ENCODE measurements at regions not wholly inside any gene's neighbourhood (a gene's known extent, or its start where the extent isn't known, plus 50 kb on each side); places are given as distances from the start of the nearest gene placed in this dataset.
A peak's percentile ranks its signal among the peaks of the same experiment; 100 is the strongest.

GRCh38 chr1:217090060-217090911 is 367.1 kb upstream of the ESRRG start:
- no peak for DNase-seq (ENCODE audit: low read depth)

GRCh38 chr1:217089361-217090014 is 366.3 kb upstream of the ESRRG start:
- peak; percentile 45 for DNase-seq (ENCODE audit: low read depth)

- no peak for DNase-seq (ENCODE audit: low read depth)
These were observed 365.5 kb upstream of the ESRRG start for GRCh38 chr1:217088521-217089284.

GRCh38 chr1:217088011-217088410 is 364.8 kb upstream of the ESRRG start:
- no peak for DNase-seq (ENCODE audit: low read depth)

DNA sequence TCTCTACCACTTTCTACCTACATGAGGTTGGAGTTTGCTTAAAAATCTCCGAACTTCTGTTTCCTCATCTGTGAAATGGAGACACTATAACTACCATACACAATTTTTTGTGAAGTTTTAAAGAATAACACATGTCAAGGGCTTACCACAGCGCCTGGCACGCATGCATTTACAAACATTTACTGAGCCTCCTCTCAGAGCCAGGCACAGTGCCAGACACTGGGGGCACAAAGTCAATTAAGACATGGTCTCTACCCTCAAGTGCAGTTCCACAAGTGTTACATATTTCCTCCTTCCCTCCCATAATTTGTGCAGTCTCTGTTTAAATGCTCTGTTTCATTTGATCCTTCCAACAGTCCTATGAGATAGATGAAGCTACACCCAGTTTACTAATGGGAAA is 356.4 kb upstream of the ESRRG start:
- DNase-seq (ENCODE audit: low read depth), result no peak

DNA sequence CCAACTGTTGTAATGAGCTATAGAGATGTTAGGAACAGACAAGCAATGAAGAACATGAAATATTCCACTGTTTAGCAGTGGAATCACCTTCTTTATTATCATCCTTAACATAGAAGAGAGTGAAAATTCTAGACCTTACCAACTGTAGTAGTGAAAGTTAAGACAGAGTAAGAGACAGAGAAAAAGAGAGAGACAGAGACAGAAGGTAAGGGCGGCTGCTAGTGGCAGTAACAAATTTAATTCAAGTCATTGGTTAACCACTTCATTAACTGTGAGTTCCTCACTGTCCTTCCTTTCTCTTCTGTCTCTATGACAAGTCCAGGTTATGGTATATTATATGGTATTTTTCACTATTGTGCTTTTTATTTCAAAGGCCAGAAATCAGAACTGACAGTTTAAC is 355.7 kb upstream of the ESRRG start:
- no peak for DNase-seq (ENCODE audit: low read depth)

DNA sequence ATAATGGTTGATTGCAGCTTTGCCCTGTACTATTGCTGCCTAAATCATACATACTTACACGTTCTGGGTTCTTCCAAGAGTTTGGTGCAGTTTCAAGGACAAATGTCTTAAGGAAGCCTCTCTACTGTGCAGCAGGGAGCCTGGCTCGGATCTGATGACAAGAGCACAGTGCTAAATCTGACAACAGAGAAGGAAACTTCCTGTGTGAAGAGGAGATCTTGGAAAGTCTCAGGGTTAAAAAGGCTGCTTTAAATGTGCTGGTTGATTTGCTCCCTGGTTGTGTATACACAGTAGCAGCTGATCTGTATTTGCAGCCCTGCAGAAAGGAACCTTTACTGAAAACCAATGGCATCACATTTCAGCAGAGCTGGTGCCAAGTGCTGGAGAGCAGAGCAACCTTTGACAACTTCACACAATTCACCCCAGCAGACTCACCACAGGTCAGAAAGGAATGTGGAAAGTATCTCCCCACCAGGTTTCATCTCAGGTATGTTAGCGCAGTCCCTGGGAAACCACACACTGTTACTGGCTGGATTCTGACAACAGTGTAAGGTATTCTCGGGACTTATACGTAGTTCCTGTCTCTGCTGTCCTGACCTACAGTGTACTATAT is 355.0 kb upstream of the ESRRG start:
- DNase-seq (ENCODE audit: low read depth), result no peak

- no peak for DNase-seq (ENCODE audit: low read depth)
These were observed 354.2 kb upstream of the ESRRG start for GRCh38 chr1:217077426-217077825.

- DNase-seq (ENCODE audit: low read depth), result no peak
These were observed 353.7 kb upstream of the ESRRG start for GRCh38 chr1:217076902-217077301.

- no peak for DNase-seq (ENCODE audit: low read depth)
These were observed 349.7 kb upstream of the ESRRG start for GRCh38 chr1:217072926-217073325.

GRCh38 chr1:217067642-217068041 is 344.4 kb upstream of the ESRRG start:
- DNase-seq (ENCODE audit: low read depth), result no peak

DNA sequence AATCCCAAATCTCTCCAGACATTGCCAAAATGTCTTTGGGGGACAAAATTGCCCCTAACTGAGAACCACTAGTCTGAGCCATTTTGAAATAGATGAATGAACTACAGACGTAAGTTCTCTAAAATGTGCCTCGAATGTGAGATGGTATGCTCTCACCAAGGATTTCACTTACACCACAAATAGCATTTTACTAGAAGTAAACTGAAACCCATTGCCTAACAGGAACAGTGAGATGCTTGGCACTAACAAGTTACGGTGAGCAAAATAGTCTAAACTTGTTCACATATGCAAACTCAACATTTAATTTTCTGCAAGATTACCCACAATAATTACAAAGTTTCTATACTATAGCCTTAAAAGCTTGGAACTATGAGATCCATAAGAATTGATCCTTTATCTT is 343.6 kb upstream of the ESRRG start:
- no peak for DNase-seq (ENCODE audit: low read depth)

GRCh38 chr1:217063172-217063908 is 340.1 kb upstream of the ESRRG start:
- DNase-seq (ENCODE audit: low read depth), result no peak

DNA sequence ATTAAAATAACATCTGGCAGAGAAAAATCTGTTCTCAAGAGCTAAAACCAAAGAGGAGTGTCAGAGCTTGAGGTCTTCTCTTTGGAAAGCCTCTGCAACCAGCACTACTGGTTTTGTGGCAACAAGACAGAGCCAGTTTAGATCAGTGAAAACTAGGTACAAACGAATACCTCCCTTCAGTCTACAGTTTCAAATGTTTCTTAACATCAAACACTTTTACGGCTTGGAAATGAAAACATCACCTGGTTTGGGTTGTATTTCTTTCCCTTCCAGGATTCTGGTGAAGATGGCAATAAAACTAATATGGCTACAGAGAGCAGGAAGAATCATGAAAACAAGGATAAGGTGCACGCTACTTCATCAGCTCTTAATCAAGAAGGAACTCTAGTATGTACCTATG is 339.4 kb upstream of the ESRRG start:
- no peak for DNase-seq (ENCODE audit: low read depth)

GRCh38 chr1:217059401-217059800 is 336.2 kb upstream of the ESRRG start:
- no peak for DNase-seq (ENCODE audit: low read depth)

- DNase-seq (ENCODE audit: low read depth), result no peak
These were observed 330.4 kb upstream of the ESRRG start for GRCh38 chr1:217053676-217054075.

DNA sequence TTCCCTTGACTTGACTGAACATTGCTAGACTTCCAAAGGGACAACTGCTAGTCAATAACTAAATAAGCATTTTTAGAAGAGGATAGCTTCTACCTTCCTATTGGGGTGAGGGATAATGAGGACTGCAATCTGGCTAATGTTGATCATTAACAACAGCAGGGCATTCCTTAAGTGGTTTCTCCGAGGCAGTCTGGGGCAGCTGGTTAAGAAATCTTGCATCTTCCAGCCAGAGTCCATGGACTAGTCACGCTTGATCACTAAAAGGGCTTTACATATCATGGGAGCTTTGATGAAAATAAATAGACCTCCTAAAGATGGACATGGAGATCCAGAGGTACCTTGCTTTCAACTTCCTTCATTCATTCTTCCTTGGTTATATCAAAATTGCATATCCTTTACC is 329.4 kb upstream of the ESRRG start:
- no peak for DNase-seq (ENCODE audit: low read depth)

DNA sequence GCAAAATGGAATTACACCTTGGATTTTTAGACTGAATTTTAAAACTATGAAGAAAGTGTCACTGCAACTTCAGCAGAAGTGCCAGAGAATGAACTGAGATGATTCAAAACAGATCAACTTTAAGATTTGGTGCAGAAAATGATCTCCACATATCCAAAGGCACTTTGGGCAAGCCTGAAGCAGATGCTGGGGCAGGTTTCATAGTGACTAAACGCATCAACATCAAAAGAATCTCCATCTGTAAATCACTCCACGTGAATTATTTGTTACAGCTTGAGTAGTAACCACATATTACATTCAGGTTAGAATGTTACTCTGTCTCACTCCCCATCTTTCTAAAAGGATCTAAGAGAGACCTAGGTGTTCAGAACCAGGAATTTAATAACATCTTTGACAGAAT is 329.0 kb upstream of the ESRRG start:
- no peak for DNase-seq (ENCODE audit: low read depth)

- no peak for DNase-seq (ENCODE audit: low read depth)
These were observed 326.5 kb upstream of the ESRRG start for GRCh38 chr1:217049721-217050120.

- no peak for DNase-seq (ENCODE audit: low read depth)
These were observed 325.9 kb upstream of the ESRRG start for GRCh38 chr1:217049081-217049480.

- no peak for DNase-seq (ENCODE audit: low read depth)
These were observed 325.0 kb upstream of the ESRRG start for GRCh38 chr1:217048104-217048707.

Measured in LHCN-M2 (cell line).